NCI-H146 (cell line): ENCODE measurements at regions not wholly inside any gene's neighbourhood (a gene's known extent, or its start where the extent isn't known, plus 50 kb on each side); places are given as distances from the start of the nearest gene placed in this dataset.
"Not testable (repeated sequence)": the region's sequence is repeated elsewhere in the genome, so short reads cannot be mapped to it uniquely, and the experiment has no call there.

ENCODE experiments used
- DNase-seq: peaks from one replicate; lab custom pipeline; 2025; lab: John Stamatoyannopoulos, UW

GRCh38 chr1:148263906-148264255 is 111.8 kb upstream of the NBPF11 start:
- no peak for DNase-seq

GRCh38 chr1:148263128-148263905 is 111.2 kb upstream of the NBPF11 start:
- DNase-seq: no peak

- not testable (repeated sequence) for DNase-seq
Measured at GRCh38 chr1:148261684-148262083, 109.6 kb upstream of the NBPF11 start.

GRCh38 chr1:148257886-148258285 is 105.8 kb upstream of the NBPF11 start:
- DNase-seq: not testable (repeated sequence)

GRCh38 chr1:148254611-148255429 is 102.7 kb upstream of the NBPF11 start:
- DNase-seq: not testable (repeated sequence)

GRCh38 chr1:148253808-148254207 is 101.7 kb upstream of the NBPF11 start:
- DNase-seq: not testable (repeated sequence)

GRCh38 chr1:148248798-148249197 is 96.7 kb upstream of the NBPF11 start:
- DNase-seq: not testable (repeated sequence)

GRCh38 chr1:148246258-148246861 is 94.3 kb upstream of the NBPF11 start:
- not testable (repeated sequence) for DNase-seq

- DNase-seq: not testable (repeated sequence)
Measured at GRCh38 chr1:148245843-148246242, 93.8 kb upstream of the NBPF11 start.

- not testable (repeated sequence) for DNase-seq
Measured at GRCh38 chr1:148245443-148245842, 93.4 kb upstream of the NBPF11 start.

- not testable (repeated sequence) for DNase-seq
Measured at GRCh38 chr1:148233250-148233649, 81.2 kb upstream of the NBPF11 start.

GRCh38 chr1:148228846-148229245 is 76.8 kb upstream of the NBPF11 start:
- not testable (repeated sequence) for DNase-seq

- DNase-seq: not testable (repeated sequence)
Measured at GRCh38 chr1:148222399-148223159, 70.5 kb upstream of the NBPF11 start.

GRCh38 chr1:148221593-148221992 is 69.5 kb upstream of the NBPF11 start:
- not testable (repeated sequence) for DNase-seq

- DNase-seq: not testable (repeated sequence)
Measured at GRCh38 chr1:148219229-148219628, 67.1 kb upstream of the NBPF11 start.

GRCh38 chr1:148211191-148211590 is 59.1 kb upstream of the NBPF11 start:
- not testable (repeated sequence) for DNase-seq

- not testable (repeated sequence) for DNase-seq
Measured at GRCh38 chr1:148210624-148211023, 58.5 kb upstream of the NBPF11 start.

- not testable (repeated sequence) for DNase-seq
Measured at GRCh38 chr1:148210166-148210565, 58.1 kb upstream of the NBPF11 start.

- DNase-seq: not testable (repeated sequence)
Measured at GRCh38 chr1:148202013-148202412, 49.9 kb upstream of the NBPF11 start.
